Hippocampal formation (tissue), 2 donors: ENCODE measurements at regions not wholly inside any gene's neighbourhood (a gene's known extent, or its start where the extent isn't known, plus 50 kb on each side); places are given as distances from the start of the nearest gene placed in this dataset.
"Not testable (repeated sequence)": the region's sequence is repeated elsewhere in the genome, so short reads cannot be mapped to it uniquely, and the experiment has no call there.

Source experiments
- DNase-seq, 2 donors: peaks; one replicate each; lab custom pipeline; 2025; lab: John Stamatoyannopoulos, UW

DNA sequence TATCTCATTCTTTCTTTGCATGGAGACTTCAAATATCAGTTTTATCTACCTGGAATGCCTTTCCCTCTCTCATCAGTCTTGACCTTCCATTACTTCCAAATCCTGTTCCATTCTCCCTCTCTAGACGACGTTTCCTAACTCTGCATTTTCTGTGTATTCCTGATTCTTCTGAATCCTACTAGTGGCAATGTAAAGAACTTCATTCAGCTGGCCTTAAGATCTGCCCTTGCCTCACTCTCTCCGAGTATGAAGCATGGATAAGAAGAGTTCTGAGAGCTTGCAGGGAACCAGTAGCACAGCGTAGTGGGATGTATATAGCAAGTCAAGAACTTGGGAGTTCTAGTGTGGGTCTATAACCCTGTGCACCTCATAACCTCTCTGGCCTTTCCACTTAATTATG lies 68.5 kb upstream of the HOXC13 start:
- no peak for DNase-seq

DNA sequence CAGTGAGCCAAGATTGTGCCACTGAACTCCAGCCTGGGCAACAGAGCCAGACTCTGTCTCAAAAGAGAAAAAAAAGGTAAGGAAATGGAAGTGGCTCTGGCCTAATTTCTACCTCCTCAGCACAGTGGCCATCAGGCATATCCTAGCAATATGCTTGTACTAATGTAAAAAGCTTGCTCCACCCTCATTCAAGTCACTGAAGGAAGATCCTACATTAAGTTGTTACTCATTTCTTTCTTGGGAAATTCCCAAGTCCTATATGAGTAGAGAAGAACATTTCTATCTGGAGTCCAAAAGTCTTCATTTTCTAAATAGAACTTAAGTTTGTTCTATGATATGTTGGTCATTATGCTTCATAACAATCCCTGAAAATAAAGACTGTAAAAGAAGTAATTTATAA lies 67.3 kb upstream of the HOXC13 start:
- no peak for DNase-seq

DNA sequence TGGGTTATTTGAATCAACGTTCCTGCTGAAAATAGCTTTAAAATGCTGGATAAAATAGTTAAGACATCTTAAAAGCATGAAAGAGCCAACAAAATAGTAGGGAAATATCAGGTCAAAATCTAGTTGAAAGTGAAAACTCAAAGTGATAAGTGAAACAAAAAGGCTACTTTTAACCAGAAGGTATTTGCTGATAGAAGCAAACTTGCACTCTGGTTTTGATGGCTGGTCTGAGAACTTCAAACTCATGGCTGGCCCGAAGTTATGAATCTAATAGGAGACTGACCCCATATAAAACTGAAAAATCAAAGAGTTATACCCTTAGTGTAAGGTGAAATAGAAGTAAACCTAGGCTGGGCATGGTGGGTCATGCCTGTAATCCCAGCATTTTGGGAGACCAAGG lies 66.3 kb upstream of the HOXC13 start:
- DNase-seq: no peak

DNA sequence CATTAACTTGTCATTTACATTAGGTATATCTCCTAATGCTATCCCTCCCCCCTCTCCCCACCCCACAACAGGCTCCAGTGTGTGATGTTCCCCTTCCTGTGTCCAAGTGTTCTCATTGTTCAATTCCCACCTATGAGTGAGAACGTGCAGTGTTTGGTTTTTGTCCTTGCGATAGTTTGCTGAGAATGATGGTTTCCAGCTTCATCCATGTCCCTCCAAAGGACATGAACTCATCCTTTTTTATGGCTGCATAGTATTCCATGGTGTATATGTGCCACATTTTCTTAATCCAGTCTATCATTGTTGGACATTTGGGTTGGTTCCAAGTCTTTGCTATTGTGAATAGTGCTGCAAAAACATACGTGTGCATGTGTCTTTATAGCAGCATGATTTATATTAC lies 60.7 kb upstream of the HOXC13 start:
- DNase-seq: not testable (repeated sequence)

DNA sequence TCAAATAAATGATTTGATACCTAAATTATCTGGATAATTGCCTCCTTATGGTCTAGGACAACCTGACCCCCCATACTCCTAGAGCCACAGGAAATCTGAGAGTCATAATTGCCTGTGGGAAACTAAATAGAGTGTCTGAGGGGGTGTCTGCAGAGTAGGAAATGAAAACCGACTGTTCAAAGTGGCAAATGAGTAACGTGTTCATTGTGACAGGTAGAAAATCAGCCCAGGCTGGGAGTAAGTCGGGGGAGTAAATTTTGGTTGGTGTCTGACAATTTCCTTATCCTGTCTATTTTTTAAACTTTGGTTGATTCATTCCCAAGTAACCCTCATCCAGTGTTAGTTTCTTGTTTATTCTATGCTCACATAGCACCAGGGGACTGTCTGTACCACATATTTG lies 51.6 kb upstream of the HOXC13 start:
- no peak for DNase-seq

DNA sequence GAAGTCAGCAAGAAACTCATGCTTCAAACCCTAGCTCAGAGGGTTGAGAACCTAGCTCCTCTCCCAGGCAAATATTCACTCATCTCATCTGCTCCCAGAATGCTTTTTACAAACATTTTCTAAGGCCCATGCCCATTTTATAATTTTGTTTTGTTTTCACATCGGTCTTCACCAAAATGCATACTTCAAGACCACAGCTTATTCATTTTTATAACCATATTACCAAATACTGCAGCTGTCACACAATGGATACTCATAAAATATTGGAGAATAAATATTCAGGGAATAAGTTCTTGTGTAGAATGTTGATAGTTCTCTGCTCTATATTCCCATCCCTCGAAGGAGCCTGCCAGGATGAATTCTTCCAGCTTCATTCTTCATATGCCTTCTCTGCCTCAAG lies 50.8 kb upstream of the HOXC13 start:
- no peak for DNase-seq
